ENCODE measurements at regions not wholly inside any gene's neighbourhood (a gene's known extent, or its start where the extent isn't known, plus 50 kb on each side); places are given as distances from the start of the nearest gene placed in this dataset.

GRCh38 chr7:125602441-125602840 is 672.8 kb upstream of the POT1 start:
- TF ChIP-seq CTCF (IDR thresholded peaks at IDR 0.05; ENCODE audit: insufficient read depth, low read depth, low read length) (no peak), EZH2 (IDR thresholded peaks at IDR 0.05; ENCODE audit: insufficient read depth, low read length) (no peak)

All from astrocyte (in vitro differentiated cells and primary cell).